22Rv1 (cell line): ENCODE measurements at regions not wholly inside any gene's neighbourhood (a gene's known extent, or its start where the extent isn't known, plus 50 kb on each side); places are given as distances from the start of the nearest gene placed in this dataset.

Experiments used
- ZFX ChIP-seq: fragments of 450-650 bp; IDR thresholded peaks from 2 replicates; pipeline ENCODE4 v1.6.1; 2017; ENCODE audit warnings: antibody characterized with exemption, borderline replicate concordance
- TF ChIP-seq, protein P1 (sequence below): fragments of 450-650 bp; IDR thresholded peaks from 2 replicates; pipeline ENCODE4 v1.5.1; 2017; ENCODE audit warnings: mild to moderate bottlenecking

DNA sequence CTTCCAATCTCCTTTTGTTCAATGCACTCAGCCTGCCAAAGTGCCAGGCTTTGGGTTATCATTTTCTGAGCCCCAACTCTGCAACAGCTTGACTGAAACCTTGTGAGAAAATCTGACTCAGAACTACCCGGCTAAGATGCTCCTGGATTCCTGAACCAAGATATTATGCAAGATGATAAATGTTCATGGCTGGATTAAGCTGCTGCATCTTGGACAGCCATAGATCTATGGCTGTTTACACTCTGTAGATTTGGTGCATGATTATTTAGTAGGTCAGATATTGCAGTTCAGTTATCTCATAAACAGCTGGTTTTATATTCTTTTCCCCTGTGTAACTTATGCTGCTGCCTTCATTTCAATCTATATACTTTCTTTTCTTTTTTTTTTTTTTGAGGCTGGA, 243.5 kb downstream of the GATA3 start:
- TF ChIP-seq, protein P1, sequence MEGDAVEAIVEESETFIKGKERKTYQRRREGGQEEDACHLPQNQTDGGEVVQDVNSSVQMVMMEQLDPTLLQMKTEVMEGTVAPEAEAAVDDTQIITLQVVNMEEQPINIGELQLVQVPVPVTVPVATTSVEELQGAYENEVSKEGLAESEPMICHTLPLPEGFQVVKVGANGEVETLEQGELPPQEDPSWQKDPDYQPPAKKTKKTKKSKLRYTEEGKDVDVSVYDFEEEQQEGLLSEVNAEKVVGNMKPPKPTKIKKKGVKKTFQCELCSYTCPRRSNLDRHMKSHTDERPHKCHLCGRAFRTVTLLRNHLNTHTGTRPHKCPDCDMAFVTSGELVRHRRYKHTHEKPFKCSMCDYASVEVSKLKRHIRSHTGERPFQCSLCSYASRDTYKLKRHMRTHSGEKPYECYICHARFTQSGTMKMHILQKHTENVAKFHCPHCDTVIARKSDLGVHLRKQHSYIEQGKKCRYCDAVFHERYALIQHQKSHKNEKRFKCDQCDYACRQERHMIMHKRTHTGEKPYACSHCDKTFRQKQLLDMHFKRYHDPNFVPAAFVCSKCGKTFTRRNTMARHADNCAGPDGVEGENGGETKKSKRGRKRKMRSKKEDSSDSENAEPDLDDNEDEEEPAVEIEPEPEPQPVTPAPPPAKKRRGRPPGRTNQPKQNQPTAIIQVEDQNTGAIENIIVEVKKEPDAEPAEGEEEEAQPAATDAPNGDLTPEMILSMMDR = no peak
- TF ChIP-seq ZFX = no peak
